ENCODE measurements at regions not wholly inside any gene's neighbourhood (a gene's known extent, or its start where the extent isn't known, plus 50 kb on each side); places are given as distances from the start of the nearest gene placed in this dataset.

DNA sequence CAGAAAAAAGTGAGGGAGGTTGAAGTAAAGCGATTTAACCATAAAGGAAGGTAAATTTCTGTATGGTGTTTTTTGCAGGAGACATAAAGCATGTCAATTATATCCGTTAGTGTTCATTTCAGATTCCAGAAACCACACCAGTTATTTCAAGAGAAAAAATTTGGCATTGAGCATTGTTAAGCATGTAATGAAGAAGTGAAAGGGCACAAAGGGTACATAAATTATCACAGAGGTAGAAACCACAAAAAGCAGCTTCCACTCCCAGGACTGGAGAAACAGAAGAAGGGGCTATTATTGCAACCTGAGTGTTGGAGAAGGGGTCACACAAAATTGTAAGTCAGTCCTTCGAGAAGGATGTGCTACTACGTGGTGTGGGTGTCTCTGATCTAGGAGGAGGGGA is 72.2 kb upstream of the DACH1 start:
- Mint-ChIP-seq H3K36me3 (ENCODE audit: insufficient read depth in 2 of 2) (no peaks in the 10 kb centered on the region), H3K27me3 (ENCODE audit: low read depth) (no peaks in the 10 kb centered on the region), H3K9me3 (peaks cover 0 to 2% of the 10 kb centered on the region in 2 donors), H3K4me3 (no peak overlapping the region), H3K4me1 (ENCODE audit: low read depth) (no peaks in the 10 kb centered on the region), H3K27ac (no peak overlapping the region)
- ATAC-seq (replicated peaks in 1 of 2) (no peak), DNase-seq (no peak)

- no peaks in the 10 kb centered on the region for H3K4me1 Mint-ChIP-seq (ENCODE audit: low read depth)
- no peak overlapping the region for H3K27ac Mint-ChIP-seq
- no peaks in the 10 kb centered on the region for H3K27me3 Mint-ChIP-seq (ENCODE audit: low read depth)
- H3K4me3 Mint-ChIP-seq, result no peak overlapping the region
- ATAC-seq (replicated peaks in 1 of 2) (no peak), DNase-seq (no peak)
- no peaks in the 10 kb centered on the region for H3K36me3 Mint-ChIP-seq (ENCODE audit: insufficient read depth in 2 of 2)
- H3K9me3 Mint-ChIP-seq, result peaks cover 0 to 2% of the 10 kb centered on the region in 2 donors
These were observed 68.3 kb upstream of the DACH1 start for GRCh38 chr13:71935166-71935840.

- Mint-ChIP-seq H3K9me3 (no peaks in the 10 kb centered on the region), H3K27ac (no peak overlapping the region), H3K4me1 (ENCODE audit: low read depth) (no peaks in the 10 kb centered on the region), H3K36me3 (ENCODE audit: insufficient read depth in 2 of 2) (no peaks in the 10 kb centered on the region), H3K27me3 (ENCODE audit: low read depth) (no peaks in the 10 kb centered on the region), H3K4me3 (no peak overlapping the region)
- ATAC-seq (replicated peaks in 1 of 2) (no peak), DNase-seq (no peak)
These were observed 57.9 kb upstream of the DACH1 start for GRCh38 chr13:71924931-71925330.

DNA sequence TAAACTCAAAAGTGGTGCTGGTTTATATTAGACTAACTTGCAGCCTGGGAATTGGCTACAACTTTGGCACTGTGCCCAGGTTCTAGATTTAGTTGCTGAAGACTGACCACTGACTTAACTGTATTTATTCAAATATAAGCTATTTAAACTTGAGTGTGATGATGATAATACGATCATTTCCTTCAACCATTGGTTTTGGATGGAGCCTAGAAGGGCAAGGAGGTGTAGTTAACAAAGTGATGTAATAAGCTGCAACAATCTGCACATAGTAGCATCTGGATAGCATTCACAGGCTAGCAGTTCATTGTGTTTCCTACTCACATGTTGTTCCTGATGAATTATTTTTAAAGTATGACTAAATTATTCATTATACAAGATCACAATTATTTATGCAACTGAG is 55.2 kb upstream of the DACH1 start:
- Mint-ChIP-seq H3K27ac (no peak overlapping the region), H3K27me3 (ENCODE audit: low read depth) (no peaks in the 10 kb centered on the region), H3K4me1 (ENCODE audit: low read depth) (no peaks in the 10 kb centered on the region), H3K4me3 (no peak overlapping the region), H3K9me3 (no peaks in the 10 kb centered on the region), H3K36me3 (ENCODE audit: insufficient read depth in 2 of 2) (no peaks in the 10 kb centered on the region)
- ATAC-seq (replicated peaks in 1 of 2) (no peak), DNase-seq (no peak)

All from activated T-cell treated with anti-CD3 and anti-CD28 coated beads, Interleukin-2, amount 50 U/mL, for 72 hours (primary cell).